HEK293 (cell line): ENCODE measurements at regions not wholly inside any gene's neighbourhood (a gene's known extent, or its start where the extent isn't known, plus 50 kb on each side); places are given as distances from the start of the nearest gene placed in this dataset.
A peak's percentile ranks its signal among the peaks of the same experiment; 100 is the strongest.

Source experiments
- CTCF ChIA-PET: fragments of 350-600 bp; formaldehyde crosslinking; extraction: SDS; loops from one replicate; lab custom pipeline; 2021; ENCODE audit warnings: antibody characterized with exemption; lab: Yijun Ruan, JAX
- POLR2A ChIA-PET: fragments of 300-600 bp; formaldehyde crosslinking; extraction: SDS; loops from one replicate; lab custom pipeline; 2020; ENCODE audit warnings: antibody characterized with exemption, inconsistent platforms; lab: Yijun Ruan, JAX
- H3K27ac ChIP-seq: fragments of 200-500 bp; sonication (Bioruptor generic); 2 replicates; pipeline ENCODE4 v1.5.1; 2014; ENCODE audit warnings: low read depth, low read length, control low read depth, inconsistent platforms; ENCODE audit errors: extremely low read depth
- H3K36me3 ChIP-seq, 2 experiments: fragments of 200-500 bp in 1 of 2; sonication (Bioruptor generic) in 1 of 2; 1 replicate in 1 of 2; 2 replicates in 1 of 2; pipeline ENCODE4 v1.5.1; 2014 to 2017; ENCODE audit warnings: inconsistent platforms in 2 of 2, low read length in 2 of 2; ENCODE audit not compliant: control insufficient read depth in 2 of 2, insufficient read depth in 1 of 2
- H3K4me1 ChIP-seq: fragments of 200-500 bp; sonication (Bioruptor generic); 2 replicates; pipeline ENCODE4 v1.5.1; 2014; ENCODE audit warnings: mild to moderate bottlenecking, low read length, inconsistent platforms; ENCODE audit not compliant: control insufficient read depth, insufficient read depth
- H3K4me3 ChIP-seq: 2 replicates; pipeline ENCODE4 v1.5.1; 2011; ENCODE audit warnings: low read depth, mild to moderate bottlenecking, control low read depth, low read length, moderate library complexity
- H3K9me3 ChIP-seq: fragments of 200-500 bp; sonication (Bioruptor generic); 2 replicates; pipeline ENCODE4 v1.5.1; 2014; ENCODE audit warnings: low read depth, low read length, inconsistent platforms; ENCODE audit not compliant: control insufficient read depth, insufficient read depth
- EGR2 ChIP-seq: fragments of 450-650 bp; formaldehyde crosslinking; IDR thresholded peaks from 2 replicates; pipeline ENCODE4 v1.5.1; 2016; ENCODE audit warnings: low read depth, missing biosample characterization, missing genetic modification characterization
- GLI4 ChIP-seq: fragments of 450-650 bp; formaldehyde crosslinking; IDR thresholded peaks from 2 replicates; pipeline ENCODE4 v1.5.1; 2016; ENCODE audit warnings: missing biosample characterization, missing genetic modification characterization
- GLIS1 ChIP-seq: fragments of 450-650 bp; formaldehyde crosslinking; IDR thresholded peaks from 2 replicates; pipeline ENCODE4 v1.5.1; 2016; ENCODE audit warnings: missing biosample characterization, missing genetic modification characterization
- IKZF3 ChIP-seq: fragments of 450-650 bp; IDR thresholded peaks from 2 replicates; pipeline ENCODE4 v1.5.0; 2018; ENCODE audit warnings: missing biosample characterization, mild to moderate bottlenecking, missing genetic modification characterization, moderate library complexity
- KLF16 ChIP-seq: fragments of 450-650 bp; formaldehyde crosslinking; IDR thresholded peaks from 2 replicates; pipeline ENCODE4 v1.5.1; 2017; ENCODE audit warnings: missing biosample characterization, missing genetic modification characterization
- OSR2 ChIP-seq: fragments of 450-650 bp; formaldehyde crosslinking; IDR thresholded peaks from 2 replicates; pipeline ENCODE4 v1.5.1; 2016; ENCODE audit warnings: missing biosample characterization, missing genetic modification characterization
- OVOL3 ChIP-seq: fragments of 450-650 bp; formaldehyde crosslinking; IDR thresholded peaks from 2 replicates; pipeline ENCODE4 v1.5.1; 2016; ENCODE audit warnings: missing biosample characterization, missing genetic modification characterization
- TRIM28 ChIP-seq: IDR thresholded peaks from 2 replicates; pipeline ENCODE4 v1.6.1; 2011; ENCODE audit warnings: low read length, control low read depth, borderline replicate concordance
- ZBTB21 ChIP-seq: fragments of 450-650 bp; formaldehyde crosslinking; IDR thresholded peaks from 2 replicates; pipeline ENCODE4 v1.5.1; 2017; ENCODE audit warnings: missing biosample characterization, missing genetic modification characterization
- ZNF133 ChIP-seq: fragments of 450-650 bp; formaldehyde crosslinking; IDR thresholded peaks from 2 replicates; pipeline ENCODE4 v1.5.1; 2016; ENCODE audit warnings: missing biosample characterization, missing genetic modification characterization
- ZNF146 ChIP-seq: fragments of 450-650 bp; formaldehyde crosslinking; IDR thresholded peaks from 2 replicates; pipeline ENCODE4 v1.5.1; 2016; ENCODE audit warnings: missing biosample characterization, missing genetic modification characterization
- ZNF16 ChIP-seq: fragments of 450-650 bp; formaldehyde crosslinking; IDR thresholded peaks from 2 replicates; pipeline ENCODE4 v1.5.1; 2016; ENCODE audit warnings: low read depth, missing biosample characterization, missing genetic modification characterization
- ZNF23 ChIP-seq: fragments of 450-650 bp; formaldehyde crosslinking; IDR thresholded peaks from 2 replicates; pipeline ENCODE4 v1.5.1; 2016; ENCODE audit warnings: missing biosample characterization, missing genetic modification characterization, borderline replicate concordance
- ZNF366 ChIP-seq: fragments of 450-650 bp; formaldehyde crosslinking; conservative IDR thresholded peaks from 2 replicates; pipeline ENCODE4 v1.5.1; 2016; ENCODE audit warnings: missing biosample characterization, missing genetic modification characterization
- ZNF514 ChIP-seq: fragments of 450-650 bp; formaldehyde crosslinking; IDR thresholded peaks from 2 replicates; pipeline ENCODE4 v1.5.1; 2016; ENCODE audit warnings: missing biosample characterization, missing genetic modification characterization
- ZNF623 ChIP-seq: fragments of 450-650 bp; formaldehyde crosslinking; IDR thresholded peaks from 2 replicates; pipeline ENCODE4 v1.5.1; 2016; ENCODE audit warnings: missing biosample characterization, missing genetic modification characterization
- ZNF768 ChIP-seq: fragments of 450-650 bp; formaldehyde crosslinking; IDR thresholded peaks from 2 replicates; pipeline ENCODE4 v1.5.1; 2018; ENCODE audit warnings: missing biosample characterization, mild to moderate bottlenecking, missing genetic modification characterization
- ZNF777 ChIP-seq: fragments of 450-650 bp; formaldehyde crosslinking; IDR thresholded peaks from 2 replicates; pipeline ENCODE4 v1.5.1; 2017; ENCODE audit warnings: missing biosample characterization, missing genetic modification characterization, borderline replicate concordance
- ZNF843 ChIP-seq: fragments of 450-650 bp; formaldehyde crosslinking; IDR thresholded peaks from 2 replicates; pipeline ENCODE4 v1.5.1; 2016; ENCODE audit warnings: missing biosample characterization, missing genetic modification characterization
- TF ChIP-seq, protein P1 (sequence below): fragments of 450-650 bp; formaldehyde crosslinking; IDR thresholded peaks from 2 replicates; pipeline ENCODE4 v1.5.1; 2016; ENCODE audit warnings: missing biosample characterization, missing genetic modification characterization
- TF ChIP-seq, protein P2 (sequence below): fragments of 450-650 bp; formaldehyde crosslinking; IDR thresholded peaks from 2 replicates; pipeline ENCODE4 v1.5.1; 2016; ENCODE audit warnings: missing biosample characterization, missing genetic modification characterization
- TF ChIP-seq, protein P3 (sequence below): fragments of 450-650 bp; IDR thresholded peaks from 2 replicates; pipeline ENCODE4 v1.5.1; 2018; ENCODE audit warnings: missing biosample characterization, missing genetic modification characterization
- TF ChIP-seq, protein P4 (sequence below): fragments of 450-650 bp; formaldehyde crosslinking; IDR thresholded peaks from 2 replicates; pipeline ENCODE4 v1.5.1; 2016; ENCODE audit warnings: missing biosample characterization, missing genetic modification characterization, borderline replicate concordance

DNA sequence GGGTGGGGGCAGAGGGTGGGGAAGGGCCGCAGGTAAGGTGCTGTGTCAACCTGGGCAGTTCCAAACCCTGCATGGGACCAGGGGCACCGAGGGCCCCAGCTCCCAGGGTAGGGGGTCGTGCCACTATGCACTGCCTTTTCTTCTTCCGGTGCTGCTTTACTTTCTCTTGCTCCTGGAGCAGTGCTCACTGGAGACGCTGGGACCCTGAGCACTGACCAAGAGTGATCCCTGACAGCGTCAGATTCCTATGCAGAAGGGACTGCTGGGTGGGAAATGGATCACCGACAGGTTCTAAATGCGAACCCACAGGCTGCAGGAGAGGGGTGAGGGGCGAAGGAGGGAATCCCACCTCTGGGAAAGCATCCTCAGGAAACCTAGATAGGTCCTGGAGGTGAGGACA lies 470.1 kb downstream of the SOX9 start:
- peak; percentile 22; the same call in 1 of the 2 replicates for TF ChIP-seq ZNF366 (tag by site-specific recombination)
- TF ChIP-seq EGR2 (tag by site-specific recombination), result no peak
- Histone ChIP-seq H3K4me3 (peak overlapping the region; percentile 85), H3K9me3 (no peaks in the 10 kb centered on the region), H3K27ac (no peak overlapping the region), H3K36me3 (no peaks in the 10 kb centered on the region), H3K4me1 (peaks cover 8% of the 10 kb centered on the region; the same call in 1 of the 2 replicates)
- ChIA-PET POLR2A (interaction anchor here (0.7 to 3.0 kb wide), 5 partner anchors 12 to 641 kb away, joined by 3 to 41 read pairs (median 11); a partner anchor contains a TSS), CTCF (interaction anchor here (1.7 to 1.8 kb wide), 2 partner anchors 34 to 134 kb away, joined by 7 to 8 read pairs; no protein-coding TSS in a partner anchor)

DNA sequence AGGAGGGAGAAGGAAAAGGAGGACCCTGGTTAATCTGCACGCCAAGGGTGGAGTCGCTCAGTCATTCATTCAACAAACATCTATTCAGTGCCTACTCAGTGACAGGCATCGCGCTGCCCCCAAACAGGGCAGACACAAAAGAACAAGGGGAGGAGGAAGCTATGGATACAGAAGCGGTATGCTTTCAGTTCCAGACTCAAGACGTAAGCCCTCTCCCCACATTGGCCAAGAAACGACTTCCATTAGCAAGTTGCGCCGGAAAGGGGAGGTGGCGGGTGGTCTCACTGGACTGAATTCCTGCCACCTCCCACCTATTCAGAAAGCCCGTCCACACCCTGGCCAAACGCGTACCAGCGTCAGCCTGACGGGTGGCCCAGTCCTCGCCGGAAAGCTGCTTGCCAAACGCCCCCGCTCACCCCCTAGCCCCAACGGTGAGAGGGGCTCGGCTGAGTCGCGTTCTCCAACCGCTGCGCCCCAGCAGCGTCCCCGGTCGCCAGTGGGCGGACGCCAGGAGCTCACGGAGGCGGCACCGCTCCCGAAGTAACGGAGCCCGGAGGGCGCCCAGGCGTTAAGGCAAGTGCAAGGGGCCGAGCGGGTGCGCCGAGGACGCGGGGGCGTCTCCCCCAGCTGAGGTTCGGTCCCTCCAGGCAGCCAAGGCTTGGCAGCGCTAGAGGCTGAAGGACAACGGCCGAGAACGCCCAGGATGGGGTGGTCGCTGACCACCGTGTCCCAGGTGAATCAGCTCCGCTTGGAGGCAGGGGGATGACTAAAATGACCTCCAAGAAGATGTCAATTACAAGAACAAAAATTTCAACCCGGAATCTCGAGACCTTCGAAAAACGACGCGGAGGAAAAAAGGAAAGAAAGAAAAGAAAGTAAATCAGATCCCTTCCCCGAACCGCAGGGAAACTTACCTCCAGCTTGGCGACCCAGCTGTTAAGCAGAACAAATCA lies 470.7 kb downstream of the SOX9 start:
- Histone ChIP-seq H3K27ac (peak overlapping the region; percentile 75; the same call in 1 of the 2 replicates), H3K4me3 (peak overlapping the region; percentile 85), H3K4me1 (peaks cover 8% of the 10 kb centered on the region; the same call in 1 of the 2 replicates), H3K36me3 (no peaks in the 10 kb centered on the region; a peak in 1 of 3 replicates), H3K9me3 (no peaks in the 10 kb centered on the region)
- ChIA-PET POLR2A (interaction anchor here (0.6 to 3.0 kb wide), 13 partner anchors 12 to 640 kb away, joined by 3 to 41 read pairs (median 5); a partner anchor contains a TSS), CTCF (interaction anchor here (0.6 to 1.8 kb wide), 8 partner anchors 14 to 1295 kb away, joined by 3 to 8 read pairs (median 4); no protein-coding TSS in a partner anchor)
- TF ChIP-seq ZNF146, result no peak
- TF ChIP-seq, protein P1, sequence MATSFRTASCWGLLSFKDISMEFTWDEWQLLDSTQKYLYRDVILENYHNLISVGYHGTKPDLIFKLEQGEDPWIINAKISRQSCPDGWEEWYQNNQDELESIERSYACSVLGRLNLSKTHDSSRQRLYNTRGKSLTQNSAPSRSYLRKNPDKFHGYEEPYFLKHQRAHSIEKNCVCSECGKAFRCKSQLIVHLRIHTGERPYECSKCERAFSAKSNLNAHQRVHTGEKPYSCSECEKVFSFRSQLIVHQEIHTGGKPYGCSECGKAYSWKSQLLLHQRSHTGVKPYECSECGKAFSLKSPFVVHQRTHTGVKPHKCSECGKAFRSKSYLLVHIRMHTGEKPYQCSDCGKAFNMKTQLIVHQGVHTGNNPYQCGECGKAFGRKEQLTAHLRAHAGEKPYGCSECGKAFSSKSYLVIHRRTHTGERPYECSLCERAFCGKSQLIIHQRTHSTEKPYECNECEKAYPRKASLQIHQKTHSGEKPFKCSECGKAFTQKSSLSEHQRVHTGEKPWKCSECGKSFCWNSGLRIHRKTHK (tag by site-specific recombination), result no peak
- no peak for TF ChIP-seq GLIS1
- no peak for TF ChIP-seq ZNF623
- TF ChIP-seq ZNF23 (tag by site-specific recombination), result no peak
- no peak for TF ChIP-seq ZNF16 (tag by site-specific recombination)
- no peak for TF ChIP-seq OVOL3 (tag by site-specific recombination)
- TF ChIP-seq ZBTB21 (tag by site-specific recombination), result no peak
- no peak for TF ChIP-seq ZNF133 (tag by site-specific recombination)
- no peak for TF ChIP-seq TRIM28
- TF ChIP-seq, protein P2, sequence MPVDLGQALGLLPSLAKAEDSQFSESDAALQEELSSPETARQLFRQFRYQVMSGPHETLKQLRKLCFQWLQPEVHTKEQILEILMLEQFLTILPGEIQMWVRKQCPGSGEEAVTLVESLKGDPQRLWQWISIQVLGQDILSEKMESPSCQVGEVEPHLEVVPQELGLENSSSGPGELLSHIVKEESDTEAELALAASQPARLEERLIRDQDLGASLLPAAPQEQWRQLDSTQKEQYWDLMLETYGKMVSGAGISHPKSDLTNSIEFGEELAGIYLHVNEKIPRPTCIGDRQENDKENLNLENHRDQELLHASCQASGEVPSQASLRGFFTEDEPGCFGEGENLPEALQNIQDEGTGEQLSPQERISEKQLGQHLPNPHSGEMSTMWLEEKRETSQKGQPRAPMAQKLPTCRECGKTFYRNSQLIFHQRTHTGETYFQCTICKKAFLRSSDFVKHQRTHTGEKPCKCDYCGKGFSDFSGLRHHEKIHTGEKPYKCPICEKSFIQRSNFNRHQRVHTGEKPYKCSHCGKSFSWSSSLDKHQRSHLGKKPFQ (tag by site-specific recombination), result no peak
- TF ChIP-seq, protein P3, sequence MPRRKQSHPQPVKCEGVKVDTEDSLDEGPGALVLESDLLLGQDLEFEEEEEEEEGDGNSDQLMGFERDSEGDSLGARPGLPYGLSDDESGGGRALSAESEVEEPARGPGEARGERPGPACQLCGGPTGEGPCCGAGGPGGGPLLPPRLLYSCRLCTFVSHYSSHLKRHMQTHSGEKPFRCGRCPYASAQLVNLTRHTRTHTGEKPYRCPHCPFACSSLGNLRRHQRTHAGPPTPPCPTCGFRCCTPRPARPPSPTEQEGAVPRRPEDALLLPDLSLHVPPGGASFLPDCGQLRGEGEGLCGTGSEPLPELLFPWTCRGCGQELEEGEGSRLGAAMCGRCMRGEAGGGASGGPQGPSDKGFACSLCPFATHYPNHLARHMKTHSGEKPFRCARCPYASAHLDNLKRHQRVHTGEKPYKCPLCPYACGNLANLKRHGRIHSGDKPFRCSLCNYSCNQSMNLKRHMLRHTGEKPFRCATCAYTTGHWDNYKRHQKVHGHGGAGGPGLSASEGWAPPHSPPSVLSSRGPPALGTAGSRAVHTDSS (tag by site-specific recombination), result no peak
- TF ChIP-seq IKZF3 (tag by site-specific recombination), result no peak
- TF ChIP-seq KLF16 (tag by site-specific recombination), result peak; percentile 45; the same call in 1 of the 2 replicates
- TF ChIP-seq ZNF514 (tag by site-specific recombination), result no peak
- no peak for TF ChIP-seq ZNF768 (tag by site-specific recombination)
- TF ChIP-seq ZNF843 (tag by site-specific recombination), result no peak
- peak; percentile 37; the same call in 1 of the 2 replicates for TF ChIP-seq OSR2
- TF ChIP-seq, protein P4, sequence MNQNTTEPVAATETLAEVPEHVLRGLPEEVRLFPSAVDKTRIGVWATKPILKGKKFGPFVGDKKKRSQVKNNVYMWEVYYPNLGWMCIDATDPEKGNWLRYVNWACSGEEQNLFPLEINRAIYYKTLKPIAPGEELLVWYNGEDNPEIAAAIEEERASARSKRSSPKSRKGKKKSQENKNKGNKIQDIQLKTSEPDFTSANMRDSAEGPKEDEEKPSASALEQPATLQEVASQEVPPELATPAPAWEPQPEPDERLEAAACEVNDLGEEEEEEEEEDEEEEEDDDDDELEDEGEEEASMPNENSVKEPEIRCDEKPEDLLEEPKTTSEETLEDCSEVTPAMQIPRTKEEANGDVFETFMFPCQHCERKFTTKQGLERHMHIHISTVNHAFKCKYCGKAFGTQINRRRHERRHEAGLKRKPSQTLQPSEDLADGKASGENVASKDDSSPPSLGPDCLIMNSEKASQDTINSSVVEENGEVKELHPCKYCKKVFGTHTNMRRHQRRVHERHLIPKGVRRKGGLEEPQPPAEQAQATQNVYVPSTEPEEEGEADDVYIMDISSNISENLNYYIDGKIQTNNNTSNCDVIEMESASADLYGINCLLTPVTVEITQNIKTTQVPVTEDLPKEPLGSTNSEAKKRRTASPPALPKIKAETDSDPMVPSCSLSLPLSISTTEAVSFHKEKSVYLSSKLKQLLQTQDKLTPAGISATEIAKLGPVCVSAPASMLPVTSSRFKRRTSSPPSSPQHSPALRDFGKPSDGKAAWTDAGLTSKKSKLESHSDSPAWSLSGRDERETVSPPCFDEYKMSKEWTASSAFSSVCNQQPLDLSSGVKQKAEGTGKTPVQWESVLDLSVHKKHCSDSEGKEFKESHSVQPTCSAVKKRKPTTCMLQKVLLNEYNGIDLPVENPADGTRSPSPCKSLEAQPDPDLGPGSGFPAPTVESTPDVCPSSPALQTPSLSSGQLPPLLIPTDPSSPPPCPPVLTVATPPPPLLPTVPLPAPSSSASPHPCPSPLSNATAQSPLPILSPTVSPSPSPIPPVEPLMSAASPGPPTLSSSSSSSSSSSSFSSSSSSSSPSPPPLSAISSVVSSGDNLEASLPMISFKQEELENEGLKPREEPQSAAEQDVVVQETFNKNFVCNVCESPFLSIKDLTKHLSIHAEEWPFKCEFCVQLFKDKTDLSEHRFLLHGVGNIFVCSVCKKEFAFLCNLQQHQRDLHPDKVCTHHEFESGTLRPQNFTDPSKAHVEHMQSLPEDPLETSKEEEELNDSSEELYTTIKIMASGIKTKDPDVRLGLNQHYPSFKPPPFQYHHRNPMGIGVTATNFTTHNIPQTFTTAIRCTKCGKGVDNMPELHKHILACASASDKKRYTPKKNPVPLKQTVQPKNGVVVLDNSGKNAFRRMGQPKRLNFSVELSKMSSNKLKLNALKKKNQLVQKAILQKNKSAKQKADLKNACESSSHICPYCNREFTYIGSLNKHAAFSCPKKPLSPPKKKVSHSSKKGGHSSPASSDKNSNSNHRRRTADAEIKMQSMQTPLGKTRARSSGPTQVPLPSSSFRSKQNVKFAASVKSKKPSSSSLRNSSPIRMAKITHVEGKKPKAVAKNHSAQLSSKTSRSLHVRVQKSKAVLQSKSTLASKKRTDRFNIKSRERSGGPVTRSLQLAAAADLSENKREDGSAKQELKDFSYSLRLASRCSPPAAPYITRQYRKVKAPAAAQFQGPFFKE, result no peak
- TF ChIP-seq GLI4 (tag by site-specific recombination), result no peak
- TF ChIP-seq ZNF777 (tag by site-specific recombination), result 0 out of 2 replicates have a peak, but pooled peaks have one; percentile 43
